NB4 (cell line): ENCODE measurements at regions not wholly inside any gene's neighbourhood (a gene's known extent, or its start where the extent isn't known, plus 50 kb on each side); places are given as distances from the start of the nearest gene placed in this dataset.

Experiments
- MYC ChIP-seq: IDR thresholded peaks from 2 replicates; pipeline ENCODE4 v1.6.1; 2011; ENCODE audit warnings: low read depth, low read length
- TF ChIP-seq, protein P1 (sequence below): IDR thresholded peaks from 2 replicates; pipeline ENCODE4 v1.6.1; 2011; ENCODE audit warnings: low read depth, low read length

- TF ChIP-seq, protein P1, sequence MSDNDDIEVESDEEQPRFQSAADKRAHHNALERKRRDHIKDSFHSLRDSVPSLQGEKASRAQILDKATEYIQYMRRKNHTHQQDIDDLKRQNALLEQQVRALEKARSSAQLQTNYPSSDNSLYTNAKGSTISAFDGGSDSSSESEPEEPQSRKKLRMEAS = no peak
- TF ChIP-seq MYC = no peak
These were observed 70.7 kb upstream of the ANKRD17 start for GRCh38 chr4:73329300-73329699.
